Activated T-cell treated with anti-CD3 and anti-CD28 coated beads for 48 hours (primary cell): ENCODE measurements at regions not wholly inside any gene's neighbourhood (a gene's known extent, or its start where the extent isn't known, plus 50 kb on each side); places are given as distances from the start of the nearest gene placed in this dataset.
"Not testable (repeated sequence)": the region's sequence is repeated elsewhere in the genome, so short reads cannot be mapped to it uniquely, and the experiment has no call there.

Experiments used
- DNase-seq: peaks from one replicate; pipeline ENCODE4 v3.0.0-alpha.2; 2020; ENCODE audit warnings: low read depth

- no peak for DNase-seq
Measured at GRCh38 chr16:62390214-62390613, 354.0 kb upstream of the CDH8 start.

GRCh38 chr16:62386411-62386810 lies 350.2 kb upstream of the CDH8 start:
- DNase-seq: no peak

- no peak for DNase-seq
Measured at GRCh38 chr16:62383941-62384340, 347.7 kb upstream of the CDH8 start.

GRCh38 chr16:62370445-62370844 lies 334.2 kb upstream of the CDH8 start:
- no peak for DNase-seq

GRCh38 chr16:62363501-62363900 lies 327.3 kb upstream of the CDH8 start:
- no peak for DNase-seq

GRCh38 chr16:62353355-62353754 lies 317.1 kb upstream of the CDH8 start:
- DNase-seq: no peak

GRCh38 chr16:62342216-62342615 lies 306.0 kb upstream of the CDH8 start:
- no peak for DNase-seq

GRCh38 chr16:62335356-62335755 lies 299.1 kb upstream of the CDH8 start:
- no peak for DNase-seq

GRCh38 chr16:62321606-62322005 lies 285.4 kb upstream of the CDH8 start:
- no peak for DNase-seq

- no peak for DNase-seq
Measured at GRCh38 chr16:62298600-62298999, 262.4 kb upstream of the CDH8 start.

GRCh38 chr16:62294213-62294972 lies 258.2 kb upstream of the CDH8 start:
- DNase-seq: no peak

GRCh38 chr16:62288990-62289629 lies 252.9 kb upstream of the CDH8 start:
- no peak for DNase-seq

- no peak for DNase-seq
Measured at GRCh38 chr16:62280506-62280905, 244.3 kb upstream of the CDH8 start.

- no peak for DNase-seq
Measured at GRCh38 chr16:62277942-62278341, 241.7 kb upstream of the CDH8 start.

- no peak for DNase-seq
Measured at GRCh38 chr16:62276637-62277036, 240.4 kb upstream of the CDH8 start.

GRCh38 chr16:62272035-62272434 lies 235.8 kb upstream of the CDH8 start:
- DNase-seq: no peak

GRCh38 chr16:62261760-62262159 lies 225.5 kb upstream of the CDH8 start:
- DNase-seq: no peak

GRCh38 chr16:62258931-62259435 lies 222.7 kb upstream of the CDH8 start:
- DNase-seq: not testable (repeated sequence)

- no peak for DNase-seq
Measured at GRCh38 chr16:62256406-62256805, 220.2 kb upstream of the CDH8 start.

- no peak for DNase-seq
Measured at GRCh38 chr16:62254847-62255246, 218.6 kb upstream of the CDH8 start.

- DNase-seq: no peak
Measured at GRCh38 chr16:62254372-62254771, 218.1 kb upstream of the CDH8 start.

GRCh38 chr16:62253966-62254365 lies 217.7 kb upstream of the CDH8 start:
- no peak for DNase-seq

GRCh38 chr16:62249069-62249468 lies 212.8 kb upstream of the CDH8 start:
- DNase-seq: no peak

- no peak for DNase-seq
Measured at GRCh38 chr16:62240722-62241121, 204.5 kb upstream of the CDH8 start.
